ENCODE measurements at regions not wholly inside any gene's neighbourhood (a gene's known extent, or its start where the extent isn't known, plus 50 kb on each side); places are given as distances from the start of the nearest gene placed in this dataset.

- no peak for DNase-seq
Measured at GRCh38 chr6:146865756-146866379, 267.1 kb downstream of the ADGB start.

GRCh38 chr6:146866731-146867414 is 268.1 kb downstream of the ADGB start:
- DNase-seq, result no peak

GRCh38 chr6:146868671-146869209 is 270.0 kb downstream of the ADGB start:
- no peak for DNase-seq

- no peak for DNase-seq
Measured at GRCh38 chr6:146870760-146871159, 272.0 kb downstream of the ADGB start.

GRCh38 chr6:146871611-146872425 is 273.0 kb downstream of the ADGB start:
- DNase-seq, result no peak

GRCh38 chr6:146872426-146872785 is 273.6 kb downstream of the ADGB start:
- no peak for DNase-seq

- no peak for DNase-seq
Measured at GRCh38 chr6:146874278-146875018, 275.7 kb downstream of the ADGB start.

GRCh38 chr6:146875927-146876270 is 277.1 kb downstream of the ADGB start:
- DNase-seq, result no peak

- DNase-seq, result no peak
Measured at GRCh38 chr6:146876271-146877151, 277.7 kb downstream of the ADGB start.

GRCh38 chr6:146878168-146878951 is 279.6 kb downstream of the ADGB start:
- no peak for DNase-seq

GRCh38 chr6:146878952-146879340 is 280.2 kb downstream of the ADGB start:
- no peak for DNase-seq

- DNase-seq, result no peak
Measured at GRCh38 chr6:146879406-146880117, 280.8 kb downstream of the ADGB start.

- DNase-seq, result no peak
Measured at GRCh38 chr6:146881228-146882181, 282.7 kb downstream of the ADGB start.

GRCh38 chr6:146883640-146884531 is 285.1 kb downstream of the ADGB start:
- no peak for DNase-seq

GRCh38 chr6:146884728-146885127 is 286.0 kb downstream of the ADGB start:
- no peak for DNase-seq

- no peak for DNase-seq
Measured at GRCh38 chr6:146885708-146886457, 287.1 kb downstream of the ADGB start.

All from left hindlimb (tissue), 1 donor.